ENCODE measurements at regions not wholly inside any gene's neighbourhood (a gene's known extent, or its start where the extent isn't known, plus 50 kb on each side); places are given as distances from the start of the nearest gene placed in this dataset.
A peak's percentile ranks its signal among the peaks of the same experiment; 100 is the strongest.

- Histone ChIP-seq H3K36me3 (no peaks in the 10 kb centered on the region), H3K4me1 (peaks cover 0 to 8% (median 0%) of the 10 kb centered on the region in 3 donors), H3K27ac (no peak overlapping the region), H3K27me3 (peaks cover 0 to 32% (median 0%) of the 10 kb centered on the region in 4 donors), H3K9me3 (no peaks in the 10 kb centered on the region), H3K4me3 (no peak overlapping the region)
- intact Hi-C loops (cut with DNase I), result no loop called here
- whole genome bisulfite sequencing, 2 donors, result 79 to 88% methylated on average over 3 of the region's 3 CpGs
- TF ChIP-seq CTCF (IDR thresholded peaks at IDR 0.05), result no peak
- TF ChIP-seq POLR2A (IDR thresholded peaks at IDR 0.05), result no peak
- no peak for DNase-seq
Measured at GRCh38 chr6:125354649-125355048, 52.9 kb upstream of the HDDC2 start.

GRCh38 chr6:125356884-125357283, 55.1 kb upstream of the HDDC2 start:
- peaks cover 0 to 8% (median 0%) of the 10 kb centered on the region in 3 donors for H3K4me1 ChIP-seq
- intact Hi-C loops (cut with DNase I), result no loop called here
- DNase-seq, result no peak
- no peaks in the 10 kb centered on the region for H3K9me3 ChIP-seq
- H3K27me3 ChIP-seq, result peaks cover 0 to 35% (median 0%) of the 10 kb centered on the region in 4 donors
- no peak for TF ChIP-seq CTCF (IDR thresholded peaks at IDR 0.05)
- no peak for TF ChIP-seq POLR2A (IDR thresholded peaks at IDR 0.05)
- H3K4me3 ChIP-seq, result no peak overlapping the region
- 49 to 51% methylated on average over 5 of the region's 5 CpGs for WGBS, 2 donors
- no peaks in the 10 kb centered on the region for H3K36me3 ChIP-seq
- peak overlapping the region in 1 of 4 donors; percentile 2 for H3K27ac ChIP-seq

GRCh38 chr6:125357515-125358256, 55.9 kb upstream of the HDDC2 start:
- Histone ChIP-seq H3K4me3 (no peak overlapping the region), H3K27ac (peak overlapping the region in 1 of 4 donors; percentile 32), H3K4me1 (peaks cover 0 to 9% (median 0%) of the 10 kb centered on the region in 3 donors), H3K9me3 (no peaks in the 10 kb centered on the region), H3K36me3 (no peaks in the 10 kb centered on the region), H3K27me3 (peaks cover 0 to 37% (median 0%) of the 10 kb centered on the region in 4 donors)
- 18 to 46% methylated on average over 8 of the region's 8 CpGs for WGBS, 2 donors
- intact Hi-C loops (cut with DNase I), result no loop called here
- TF ChIP-seq POLR2A (IDR thresholded peaks at IDR 0.05) (no peak), CTCF (IDR thresholded peaks at IDR 0.05) (no peak)
- DNase-seq, result no peak

- WGBS, 2 donors, result 83 to 85% methylated on average over 3 of the region's 3 CpGs
- no peak overlapping the region for H3K27ac ChIP-seq
- TF ChIP-seq POLR2A (IDR thresholded peaks at IDR 0.05) (no peak), CTCF (IDR thresholded peaks at IDR 0.05) (no peak)
- DNase-seq, result no peak
- intact Hi-C loops (cut with DNase I), result no loop called here
- H3K4me3 ChIP-seq, result no peak overlapping the region
- H3K36me3 ChIP-seq, result no peaks in the 10 kb centered on the region
- H3K9me3 ChIP-seq, result no peaks in the 10 kb centered on the region
- H3K27me3 ChIP-seq, result peaks cover 0 to 45% (median 0%) of the 10 kb centered on the region in 4 donors
- peaks cover 3 to 22% (median 6%) of the 10 kb centered on the region in 3 donors for H3K4me1 ChIP-seq
Measured at GRCh38 chr6:125358898-125359297, 57.1 kb upstream of the HDDC2 start.

GRCh38 chr6:125361868-125362267, 60.1 kb upstream of the HDDC2 start:
- no peak overlapping the region for H3K4me3 ChIP-seq
- H3K27me3 ChIP-seq, result peaks cover 0 to 46% (median 0%) of the 10 kb centered on the region in 4 donors
- DNase-seq, result no peak
- peaks cover 3 to 22% (median 6%) of the 10 kb centered on the region in 3 donors for H3K4me1 ChIP-seq
- TF ChIP-seq CTCF (IDR thresholded peaks at IDR 0.05), result no peak
- no peak for TF ChIP-seq POLR2A (IDR thresholded peaks at IDR 0.05)
- no peaks in the 10 kb centered on the region for H3K9me3 ChIP-seq
- no peak overlapping the region for H3K27ac ChIP-seq
- intact Hi-C loops (cut with DNase I), result no loop called here
- no peaks in the 10 kb centered on the region for H3K36me3 ChIP-seq
- WGBS, 2 donors, result 73 to 74% methylated on average over 2 of the region's 2 CpGs
